ENCODE measurements at regions not wholly inside any gene's neighbourhood (a gene's known extent, or its start where the extent isn't known, plus 50 kb on each side); places are given as distances from the start of the nearest gene placed in this dataset.

GRCh38 chr1:218575079-218575478, 229.9 kb downstream of the TGFB2 start:
- Histone ChIP-seq H3K4me3 (no peak overlapping the region), H3K4me1 (no peaks in the 10 kb centered on the region), H3K27ac (no peak overlapping the region), H3K27me3 (ENCODE audit: low read depth) (no peaks in the 10 kb centered on the region), H3K36me3 (no peaks in the 10 kb centered on the region), H3K9me3 (no peaks in the 10 kb centered on the region)
- intact Hi-C loops (cut with DNase I): no loop called here
- ATAC-seq (no peak), DNase-seq (no peak)
- TF ChIP-seq CTCF (IDR thresholded peaks at IDR 0.05): no peak

GRCh38 chr1:218575856-218576255, 230.7 kb downstream of the TGFB2 start:
- no peaks in the 10 kb centered on the region for H3K36me3 ChIP-seq
- no peak overlapping the region for H3K4me3 ChIP-seq
- ATAC-seq (no peak), DNase-seq (no peak)
- intact Hi-C loops (cut with DNase I): no loop called here
- TF ChIP-seq CTCF (IDR thresholded peaks at IDR 0.05): no peak
- H3K27ac ChIP-seq: no peak overlapping the region
- no peaks in the 10 kb centered on the region for H3K27me3 ChIP-seq (ENCODE audit: low read depth)
- no peaks in the 10 kb centered on the region for H3K9me3 ChIP-seq
- H3K4me1 ChIP-seq: no peaks in the 10 kb centered on the region

- DNase-seq (no peak), ATAC-seq (no peak)
- Histone ChIP-seq H3K4me1 (no peaks in the 10 kb centered on the region), H3K4me3 (no peak overlapping the region), H3K9me3 (no peaks in the 10 kb centered on the region), H3K27ac (no peak overlapping the region), H3K36me3 (no peaks in the 10 kb centered on the region), H3K27me3 (ENCODE audit: low read depth) (no peaks in the 10 kb centered on the region)
- intact Hi-C loops (cut with DNase I): no loop called here
- no peak for TF ChIP-seq CTCF (IDR thresholded peaks at IDR 0.05)
These were observed 237.5 kb downstream of the TGFB2 start for GRCh38 chr1:218582646-218583045.

- no peak for TF ChIP-seq CTCF (IDR thresholded peaks at IDR 0.05)
- no peaks in the 10 kb centered on the region for H3K36me3 ChIP-seq
- H3K4me3 ChIP-seq: no peak overlapping the region
- no peak for ATAC-seq
- no peak for DNase-seq
- no peaks in the 10 kb centered on the region for H3K27me3 ChIP-seq (ENCODE audit: low read depth)
- peaks cover 7% of the 10 kb centered on the region for H3K4me1 ChIP-seq
- H3K27ac ChIP-seq: no peak overlapping the region
- intact Hi-C loops (cut with DNase I): no loop called here
- H3K9me3 ChIP-seq: no peaks in the 10 kb centered on the region
These were observed 239.5 kb downstream of the TGFB2 start for GRCh38 chr1:218584418-218585155.

GRCh38 chr1:218585511-218586184, 240.5 kb downstream of the TGFB2 start:
- Histone ChIP-seq H3K27ac (no peak overlapping the region), H3K36me3 (no peaks in the 10 kb centered on the region), H3K27me3 (ENCODE audit: low read depth) (no peaks in the 10 kb centered on the region), H3K4me1 (peaks cover 7% of the 10 kb centered on the region), H3K9me3 (no peaks in the 10 kb centered on the region), H3K4me3 (no peak overlapping the region)
- no peak for TF ChIP-seq CTCF (IDR thresholded peaks at IDR 0.05)
- DNase-seq (no peak), ATAC-seq (no peak)
- intact Hi-C loops (cut with DNase I): no loop called here

Data from lower lobe of right lung (tissue), 2 donors.